Spleen (tissue), 7 donors: ENCODE measurements at regions not wholly inside any gene's neighbourhood (a gene's known extent, or its start where the extent isn't known, plus 50 kb on each side); places are given as distances from the start of the nearest gene placed in this dataset.

Experiments used
- CTCF ChIP-seq, 11 experiments: fragments of 200-600 bp in 7 of 11; fragments of 450-650 bp in 4 of 11; sonication (generic) in 4 of 11; IDR thresholded peaks in 8 of 11; conservative IDR thresholded peaks in 3 of 11; 1 replicate in 7 of 11; 2 replicates in 4 of 11; pipeline versions ENCODE4 v1.4.0 to v1.8.0; 2016 to 2021; ENCODE audit warnings: antibody characterized with exemption in 11 of 11, inconsistent platforms in 4 of 11, mild to moderate bottlenecking in 1 of 11
- POLR2AphosphoS5 ChIP-seq, 3 donors: sonication (generic); formaldehyde crosslinking; IDR thresholded peaks; one replicate each; pipeline ENCODE4 v1.5.1; 2017; ENCODE audit warnings: antibody characterized with exemption in 3 of 3
- donor health status: DM: no; HTN: no; CAD: no; lungs with moderate emphysema.
- donor health status: DM: no; HTN: no; CAD: no.
- donor health status: DM: no; HTN: no; CAD: no.

- TF ChIP-seq POLR2AphosphoS5 (IDR thresholded peaks at IDR 0.05) (no peak), CTCF (IDR thresholded peaks at IDR 0.05 in 8 of 11, conservative IDR thresholded peaks at IDR 0.05 in 3 of 11) (no peak)
These were observed 516.6 kb upstream of the NXPH2 start for GRCh38 chr2:139296672-139297209.
